CD4-positive, alpha-beta T cell (primary cell): ENCODE measurements at regions not wholly inside any gene's neighbourhood (a gene's known extent, or its start where the extent isn't known, plus 50 kb on each side); places are given as distances from the start of the nearest gene placed in this dataset.

Experiments
- ATAC-seq: fragments of 200-7000 bp; cut with Tn5 transposase; one replicate; pipeline ENCODE4 v1.10.0; 2022; ENCODE audit warnings: mild to moderate bottlenecking; ENCODE audit not compliant: poor library complexity
- CTCF ChIA-PET: fragments of 350-600 bp; sonication (Branson Sonifier 250); formaldehyde crosslinking; loops from one replicate; lab custom pipeline; 2021; ENCODE audit warnings: antibody characterized with exemption, inconsistent platforms; lab: Charles Lee
- POLR2A ChIA-PET: fragments of 350-600 bp; sonication (Branson Sonifier 250); formaldehyde crosslinking; loops from one replicate; lab custom pipeline; 2021; ENCODE audit warnings: antibody characterized with exemption, inconsistent platforms; lab: Charles Lee
- DNase-seq, 14 experiments: peaks; one replicate each; pipeline ENCODE4 v3.0.0-alpha.2; 2013 to 2020; ENCODE audit warnings: mixed read lengths in 2 of 14
- H3K27ac ChIP-seq, 2 donors: one replicate each; pipeline versions ENCODE4 v1.5.1 to v1.7.0; 2013; ENCODE audit warnings: low read length in 2 of 2, low read depth in 1 of 2, mild to moderate bottlenecking in 1 of 2
- H3K27me3 ChIP-seq, 2 experiments: 1 replicate in 1 of 2; 2 replicates in 1 of 2; pipeline versions ENCODE4 v1.6.1 to v1.7.0; 2013; ENCODE audit warnings: low read length in 2 of 2, control low read depth in 1 of 2, mild to moderate bottlenecking in 1 of 2, moderate library complexity in 1 of 2; ENCODE audit not compliant: insufficient read depth in 2 of 2, control insufficient read depth in 1 of 2
- H3K36me3 ChIP-seq: one replicate; pipeline ENCODE4 v1.6.1; 2013; ENCODE audit warnings: low read length, control low read depth; ENCODE audit not compliant: insufficient read depth
- H3K4me1 ChIP-seq: one replicate; pipeline ENCODE4 v1.6.1; 2013; ENCODE audit warnings: low read length, control low read depth; ENCODE audit not compliant: insufficient read depth
- H3K4me3 ChIP-seq: one replicate; pipeline ENCODE4 v1.5.1; 2013; ENCODE audit warnings: mild to moderate bottlenecking, low read length, moderate library complexity
- H3K9me3 ChIP-seq, 2 experiments: 1 replicate in 1 of 2; 2 replicates in 1 of 2; pipeline versions ENCODE4 v1.6.1 to v1.7.0; 2013; ENCODE audit warnings: low read length in 2 of 2, mild to moderate bottlenecking in 2 of 2, control low read depth in 1 of 2, moderate library complexity in 1 of 2; ENCODE audit not compliant: control insufficient read depth in 1 of 2, insufficient read depth in 1 of 2
- H3K27ac Mint-ChIP-seq: one replicate; pipeline ENCODE4 v1.8.0; 2020; ENCODE audit warnings: mixed read lengths
- H3K27me3 Mint-ChIP-seq: one replicate; pipeline ENCODE4 v1.8.0; 2021; ENCODE audit warnings: mixed read lengths
- H3K36me3 Mint-ChIP-seq: one replicate; pipeline ENCODE4 v1.8.0; 2021; ENCODE audit warnings: low read depth, mixed read lengths
- H3K4me1 Mint-ChIP-seq: one replicate; pipeline ENCODE4 v1.8.0; 2021; ENCODE audit warnings: low read depth, mixed read lengths
- H3K4me3 Mint-ChIP-seq: one replicate; pipeline ENCODE4 v1.8.0; 2020; ENCODE audit warnings: mild to moderate bottlenecking, mixed read lengths
- H3K9me3 Mint-ChIP-seq: one replicate; pipeline ENCODE4 v1.8.0; 2020; ENCODE audit warnings: mixed read lengths
- CTCF ChIP-seq: fragments of 200-600 bp; IDR thresholded peaks from one replicate; pipeline ENCODE4 v1.8.0; 2022; ENCODE audit warnings: antibody characterized with exemption, mild to moderate bottlenecking
- intact Hi-C, 2 experiments: fragments of 100-400 bp; cut with DNase I in 1 of 2; cut with micrococcal nuclease in 1 of 2; formaldehyde crosslinking; loops; one replicate each; pipeline versions ENCODE4 v1.15.1 to v1.9.0; 2023 to 2025; cut with DNase I, micrococcal nuclease

- ChIA-PET POLR2A (no interaction called here), CTCF (no interaction called here)
- Mint-ChIP-seq H3K9me3 (peaks cover 12% of the 10 kb centered on the region), H3K27ac (no peak overlapping the region), H3K4me1 (no peaks in the 10 kb centered on the region), H3K4me3 (no peak overlapping the region), H3K27me3 (peaks cover 33% of the 10 kb centered on the region), H3K36me3 (no peaks in the 10 kb centered on the region)
- H3K36me3 ChIP-seq = no peaks in the 10 kb centered on the region
- H3K27ac ChIP-seq = no peak overlapping the region
- no peak overlapping the region for H3K4me3 ChIP-seq
- DNase-seq (no peak), ATAC-seq (no peak)
- intact Hi-C loops = no loop called here
- TF ChIP-seq CTCF = no peak
- peaks cover 14 to 21% of the 10 kb centered on the region in 2 experiments for H3K9me3 ChIP-seq
- H3K27me3 ChIP-seq = peaks cover 7% of the 10 kb centered on the region in 2 experiments
- H3K4me1 ChIP-seq = no peaks in the 10 kb centered on the region
Observed at GRCh38 chr12:125455556-125455955, 390.3 kb downstream of the AACS start.

- H3K27me3 ChIP-seq = peaks cover 0 to 7% of the 10 kb centered on the region in 2 experiments
Observed at GRCh38 chr12:125458552-125459268, 393.5 kb downstream of the AACS start.

GRCh38 chr12:125461831-125462230, 396.6 kb downstream of the AACS start:
- no peaks in the 10 kb centered on the region for H3K4me1 Mint-ChIP-seq
- Histone ChIP-seq H3K4me1 (no peaks in the 10 kb centered on the region), H3K4me3 (no peak overlapping the region), H3K9me3 (peaks cover 0 to 21% of the 10 kb centered on the region in 2 experiments), H3K27ac (no peak overlapping the region), H3K36me3 (no peaks in the 10 kb centered on the region), H3K27me3 (peaks cover 0 to 3% of the 10 kb centered on the region in 2 experiments)
- ChIA-PET POLR2A (no interaction called here), CTCF (no interaction called here)
- H3K27ac Mint-ChIP-seq = no peak overlapping the region
- ATAC-seq (no peak), DNase-seq (no peak)
- intact Hi-C loops = no loop called here
- H3K27me3 Mint-ChIP-seq = peaks cover 16% of the 10 kb centered on the region
- no peak for TF ChIP-seq CTCF
- no peaks in the 10 kb centered on the region for H3K36me3 Mint-ChIP-seq
- no peak overlapping the region for H3K4me3 Mint-ChIP-seq
- H3K9me3 Mint-ChIP-seq = no peaks in the 10 kb centered on the region

More at GRCh38 chr12:125458552-125459268, 393.5 kb downstream of the AACS start:
- Mint-ChIP-seq H3K27ac (no peak overlapping the region), H3K36me3 (no peaks in the 10 kb centered on the region), H3K4me1 (no peaks in the 10 kb centered on the region), H3K9me3 (no peaks in the 10 kb centered on the region), H3K4me3 (no peak overlapping the region), H3K27me3 (peaks cover 28% of the 10 kb centered on the region)
- TF ChIP-seq CTCF = no peak
- H3K27ac ChIP-seq = no peak overlapping the region
- no peaks in the 10 kb centered on the region for H3K36me3 ChIP-seq
- intact Hi-C loops = no loop called here
- ATAC-seq = no peak
- H3K4me1 ChIP-seq = no peaks in the 10 kb centered on the region
- peaks cover 0 to 28% of the 10 kb centered on the region in 2 experiments for H3K9me3 ChIP-seq
- ChIA-PET POLR2A (no interaction called here), CTCF (no interaction called here)
- H3K4me3 ChIP-seq = no peak overlapping the region
- no peak for DNase-seq
